ENCODE measurements at regions not wholly inside any gene's neighbourhood (a gene's known extent, or its start where the extent isn't known, plus 50 kb on each side); places are given as distances from the start of the nearest gene placed in this dataset.
A peak's percentile ranks its signal among the peaks of the same experiment; 100 is the strongest.

GRCh38 chr4:137209240-137209639 lies 323.1 kb downstream of the PCDH18 start:
- DNase-seq (ENCODE audit: low read depth), result no peak

DNA sequence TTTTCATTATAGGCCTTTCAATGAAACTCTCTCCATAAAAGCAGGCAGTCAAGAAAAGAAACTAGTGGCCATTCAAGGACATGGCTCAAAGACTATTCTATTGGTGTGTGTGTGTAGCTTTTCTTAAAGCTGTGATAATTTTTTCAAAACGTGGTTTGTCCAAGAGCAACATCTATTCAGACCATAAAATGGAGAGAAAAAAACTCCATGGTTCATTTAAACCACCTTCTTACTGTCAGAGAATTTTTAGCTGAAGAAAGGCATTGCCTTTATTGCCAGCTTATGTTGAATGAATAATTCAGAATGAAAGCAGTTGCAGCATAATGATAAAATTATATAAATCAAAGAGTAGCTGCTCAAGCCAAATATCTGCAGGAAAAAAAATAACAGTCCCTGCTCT lies 325.5 kb downstream of the PCDH18 start:
- DNase-seq (ENCODE audit: low read depth), result no peak

GRCh38 chr4:137203601-137204000 lies 328.7 kb downstream of the PCDH18 start:
- no peak for DNase-seq (ENCODE audit: low read depth)

DNA sequence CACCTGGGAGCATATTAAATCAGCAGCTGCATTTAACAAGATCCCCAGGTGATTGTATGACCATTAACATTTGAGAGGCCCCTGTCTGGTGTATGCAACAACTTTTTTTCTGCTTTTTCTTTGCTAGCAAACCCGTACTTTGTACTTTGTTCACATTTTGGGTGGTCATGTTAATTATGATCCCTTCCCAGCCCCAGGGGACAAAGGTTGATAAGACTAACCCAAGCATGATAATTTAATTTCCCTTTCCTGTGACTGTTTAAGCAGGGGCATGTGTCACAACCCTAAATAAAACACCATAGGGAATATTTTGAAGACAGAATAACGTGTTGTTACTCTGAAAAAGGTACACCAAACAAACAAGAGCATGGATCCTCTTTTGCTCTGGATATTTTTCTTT lies 332.0 kb downstream of the PCDH18 start:
- DNase-seq (ENCODE audit: low read depth), result no peak

GRCh38 chr4:137198791-137199190 lies 333.5 kb downstream of the PCDH18 start:
- DNase-seq (ENCODE audit: low read depth), result no peak

- no peak for DNase-seq (ENCODE audit: low read depth)
Measured at GRCh38 chr4:137194670-137195069, 337.6 kb downstream of the PCDH18 start.

- no peak for DNase-seq (ENCODE audit: low read depth)
Measured at GRCh38 chr4:137193564-137193963, 338.7 kb downstream of the PCDH18 start.

DNA sequence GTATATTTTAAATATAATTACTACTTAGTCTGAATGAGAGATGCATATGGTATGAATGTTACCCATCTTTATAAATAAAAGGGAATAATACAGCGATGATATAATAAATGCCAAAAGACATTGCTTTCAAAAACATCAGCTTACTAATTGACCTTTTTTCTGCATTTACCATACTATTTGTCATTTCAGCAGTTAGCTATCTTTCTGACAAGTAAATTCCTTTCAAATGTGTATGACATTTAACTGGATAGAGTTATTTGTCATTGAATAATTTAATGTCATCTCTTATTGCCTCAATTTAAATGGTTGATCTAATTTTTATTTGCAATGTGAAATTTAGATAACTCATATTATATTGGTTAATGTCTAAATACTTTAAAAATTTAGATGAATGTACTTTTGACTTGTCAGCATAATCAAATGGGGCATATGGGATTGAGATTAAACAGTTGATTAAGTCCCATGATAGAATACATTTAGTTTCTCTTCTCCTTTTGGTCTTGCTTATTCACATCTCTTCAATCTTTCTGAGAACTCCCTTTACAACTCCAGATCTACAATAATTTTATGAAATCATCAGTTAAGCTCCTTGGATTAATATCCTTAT lies 350.9 kb downstream of the PCDH18 start:
- DNase-seq (ENCODE audit: low read depth), result no peak

GRCh38 chr4:137180349-137180748 lies 351.9 kb downstream of the PCDH18 start:
- no peak for DNase-seq (ENCODE audit: low read depth)

DNA sequence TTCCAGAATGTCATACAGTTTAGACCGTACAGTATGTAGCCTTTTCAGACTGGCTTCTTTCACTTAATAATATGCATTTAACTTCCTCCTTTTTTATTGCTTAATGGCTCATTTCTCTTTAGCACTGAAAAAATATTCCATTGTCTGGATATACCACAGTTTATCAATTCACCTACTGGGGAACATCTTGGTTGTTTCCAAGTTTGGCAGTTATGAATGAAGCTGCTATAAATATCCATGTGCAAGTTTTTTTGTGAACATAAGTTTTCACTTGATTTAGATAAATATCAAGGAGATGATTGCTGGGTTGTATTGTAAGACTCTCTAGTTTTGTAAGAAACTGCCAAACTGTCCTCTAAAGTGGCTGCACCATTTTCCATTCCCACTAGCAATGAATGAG lies 375.5 kb downstream of the PCDH18 start:
- no peak for DNase-seq (ENCODE audit: low read depth)

- peak; percentile 32 for DNase-seq (ENCODE audit: low read depth)
Measured at GRCh38 chr4:137156054-137156453, 376.2 kb downstream of the PCDH18 start.

DNA sequence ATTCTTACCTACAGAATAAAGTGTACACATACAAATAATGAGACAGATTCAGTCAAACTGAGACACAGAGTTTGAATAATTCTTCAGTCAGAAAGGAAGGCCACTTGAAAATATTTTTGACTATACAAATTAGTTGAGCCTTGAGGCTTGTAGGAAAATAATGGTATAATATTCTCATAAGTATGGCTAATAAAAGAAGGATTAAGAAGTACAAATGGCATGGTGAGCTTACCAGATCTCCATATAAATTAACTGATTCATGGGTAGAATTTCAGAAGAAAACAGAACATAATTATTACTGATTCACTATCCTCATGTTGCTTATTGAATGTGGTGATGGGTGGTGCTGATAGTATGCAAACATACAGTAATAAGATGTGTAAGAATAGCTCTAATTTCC lies 401.1 kb downstream of the PCDH18 start:
- DNase-seq (ENCODE audit: low read depth), result no peak

DNA sequence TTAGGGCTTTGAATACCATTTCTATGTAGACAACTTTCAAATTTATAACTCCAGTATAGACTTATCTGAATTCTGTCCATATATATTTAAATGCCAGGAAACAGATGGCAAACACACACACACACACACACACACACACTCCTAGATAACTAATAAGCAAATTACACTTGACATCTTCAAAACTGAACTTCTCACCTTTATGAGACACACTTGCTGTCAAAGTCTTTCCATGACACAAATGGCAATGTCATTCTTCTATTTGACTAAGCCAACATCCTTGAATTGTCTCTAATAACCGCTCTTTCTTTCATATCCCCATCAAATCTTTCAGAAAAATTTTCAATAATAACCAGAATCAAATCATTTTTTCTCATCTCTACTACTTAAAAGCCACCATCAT lies 402.4 kb downstream of the PCDH18 start:
- no peak for DNase-seq (ENCODE audit: low read depth)

GRCh38 chr4:137129441-137129840 lies 402.9 kb downstream of the PCDH18 start:
- DNase-seq (ENCODE audit: low read depth), result no peak

DNA sequence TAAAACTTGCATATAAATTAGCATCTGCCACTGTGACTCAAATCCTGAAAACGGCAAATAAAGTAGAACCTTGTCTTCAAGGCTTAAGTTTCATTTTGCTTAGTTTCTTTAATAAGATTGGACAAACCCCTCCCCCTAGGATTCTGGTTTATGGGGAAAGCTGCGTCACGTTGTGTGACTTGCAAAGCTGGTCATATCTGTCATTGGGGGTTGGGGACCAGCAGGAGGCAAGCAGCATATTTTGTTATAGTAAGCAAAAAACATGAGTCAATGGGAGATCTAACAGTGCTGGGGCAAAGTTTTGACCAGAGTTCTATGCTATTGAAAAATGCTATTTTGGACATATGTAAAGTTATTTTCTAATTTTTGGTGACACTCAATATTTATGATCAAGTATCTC lies 407.3 kb downstream of the PCDH18 start:
- peak; percentile 50 for DNase-seq (ENCODE audit: low read depth)

DNA sequence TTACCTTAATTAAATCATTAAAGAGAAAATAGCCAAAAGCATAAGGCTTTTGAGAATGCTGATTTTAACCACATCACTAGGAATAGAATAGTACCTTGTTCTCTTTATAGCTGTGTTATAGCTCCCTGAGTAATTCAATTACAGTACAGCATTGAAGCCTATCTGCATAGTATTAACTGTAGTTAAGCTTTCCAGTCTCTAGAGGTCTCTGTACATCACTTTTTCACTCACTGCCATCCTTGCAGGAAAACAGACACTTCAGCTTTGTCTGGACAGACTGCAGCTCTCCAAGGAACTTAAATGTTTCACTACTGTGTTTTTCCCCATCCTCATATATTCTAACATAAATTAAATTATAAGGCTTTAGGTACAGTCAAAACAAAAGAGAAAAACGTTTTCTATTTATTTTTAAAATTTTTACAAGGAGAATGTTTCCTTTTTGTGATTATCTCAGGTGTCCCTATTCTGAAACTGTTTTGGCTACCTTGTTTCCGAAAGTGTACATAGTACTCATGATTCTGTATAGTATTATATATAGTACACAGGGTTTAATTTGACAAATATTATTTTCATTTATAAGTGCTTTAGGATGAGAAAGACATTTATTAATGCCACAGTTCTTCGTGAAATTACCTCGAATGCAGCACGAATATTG lies 407.9 kb downstream of the PCDH18 start:
- DNase-seq (ENCODE audit: low read depth), result peak; percentile 72

DNA sequence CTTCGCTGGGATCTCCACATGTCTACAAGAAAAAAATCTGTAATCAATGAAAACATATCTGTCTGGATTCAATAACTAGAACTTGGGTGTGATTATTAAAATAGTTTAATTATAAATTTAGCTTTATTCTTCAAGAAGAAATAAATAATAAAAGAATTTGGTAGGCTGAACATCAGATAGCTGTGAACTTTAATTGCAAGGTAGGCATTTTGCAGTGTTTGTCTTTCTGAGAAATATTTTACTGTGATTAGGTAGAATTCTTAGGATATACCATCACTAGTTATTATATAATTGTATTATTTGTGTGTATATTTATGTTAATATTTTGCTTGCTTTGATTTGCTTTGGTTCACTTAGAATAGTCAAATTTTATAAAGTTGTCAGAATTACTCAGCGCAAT lies 409.4 kb downstream of the PCDH18 start:
- DNase-seq (ENCODE audit: low read depth), result no peak

GRCh38 chr4:137116144-137116543 lies 416.1 kb downstream of the PCDH18 start:
- DNase-seq (ENCODE audit: low read depth), result peak; percentile 77

- no peak for DNase-seq (ENCODE audit: low read depth)
Measured at GRCh38 chr4:137106733-137107132, 425.6 kb downstream of the PCDH18 start.

DNA sequence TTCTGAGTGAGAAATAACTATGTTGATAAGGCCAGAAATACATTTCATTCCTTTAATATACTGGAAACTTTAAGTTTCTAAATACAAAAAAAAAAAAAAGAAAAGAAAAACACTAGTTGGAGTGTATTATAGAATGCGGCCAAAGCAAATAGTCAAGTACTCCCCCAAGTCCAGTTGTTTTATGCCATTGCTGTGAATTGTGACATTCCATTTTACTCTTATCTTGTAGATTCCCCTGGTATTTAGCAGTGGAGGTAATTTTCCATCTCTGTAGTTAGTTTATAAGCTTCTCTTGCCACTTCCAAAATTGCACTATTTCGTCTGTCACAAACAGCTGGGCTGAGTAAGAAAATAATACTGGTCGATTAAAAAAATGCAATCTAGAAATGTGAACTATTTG lies 426.0 kb downstream of the PCDH18 start:
- DNase-seq (ENCODE audit: low read depth), result no peak

DNA sequence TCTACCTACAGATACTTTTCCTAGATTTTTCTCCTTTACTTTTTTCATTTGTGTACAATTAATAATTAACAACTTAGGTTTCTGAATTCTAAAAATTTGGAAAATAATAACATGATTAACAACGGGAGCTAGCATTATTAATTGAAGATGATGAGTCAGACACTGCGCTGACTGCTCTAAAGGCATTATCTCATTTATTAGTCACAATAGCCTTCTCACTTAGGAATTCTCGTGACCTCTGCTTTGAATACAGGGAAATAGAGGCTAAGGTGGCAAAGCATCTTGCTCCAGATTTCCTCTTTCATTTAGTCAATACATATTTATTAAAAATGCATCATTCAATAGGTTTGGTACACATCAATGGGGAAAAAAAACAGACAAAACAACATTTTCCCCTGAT lies 441.3 kb downstream of the PCDH18 start:
- DNase-seq (ENCODE audit: low read depth), result no peak

GRCh38 chr4:137083571-137084135 lies 448.6 kb downstream of the PCDH18 start:
- DNase-seq (ENCODE audit: low read depth), result no peak

- DNase-seq (ENCODE audit: low read depth), result no peak
Measured at GRCh38 chr4:137082061-137082460, 450.2 kb downstream of the PCDH18 start.

Data from HT1080 (cell line).